ENCODE measurements at regions not wholly inside any gene's neighbourhood (a gene's known extent, or its start where the extent isn't known, plus 50 kb on each side); places are given as distances from the start of the nearest gene placed in this dataset.

- TF ChIP-seq CTCF (IDR thresholded peaks at IDR 0.05) (no peak), POLR2A (IDR thresholded peaks at IDR 0.05) (no peak)
Observed at GRCh38 chr4:136337216-136337615, 1195.1 kb downstream of the PCDH18 start.
